Thoracic aorta (tissue), 2 donors: ENCODE measurements at regions not wholly inside any gene's neighbourhood (a gene's known extent, or its start where the extent isn't known, plus 50 kb on each side); places are given as distances from the start of the nearest gene placed in this dataset.

Source experiments
- ATAC-seq: fragments of 150-250 bp; one replicate; pipeline ENCODE4 v1.8.0; 2017; ENCODE audit warnings: low read depth; ENCODE audit not compliant: insufficient number of reproducible peaks, low FRiP score
- DNase-seq: peaks from one replicate; pipeline ENCODE4 v3.0.0-alpha.2; 2020; ENCODE audit warnings: low spot score
- H3K27ac ChIP-seq, 2 donors: fragments of 200-600 bp; sonication (generic); 1 replicate in 1 of 2; 2 replicates in 1 of 2; pipeline ENCODE4 v1.5.1; 2016; ENCODE audit warnings: mild to moderate bottlenecking in 2 of 2, moderate library complexity in 2 of 2
- H3K27me3 ChIP-seq: fragments of 200-600 bp; sonication (generic); replicated peaks from 2 replicates; pipeline ENCODE4 v1.6.0; 2016; ENCODE audit warnings: mild to moderate bottlenecking; ENCODE audit not compliant: insufficient read depth
- H3K36me3 ChIP-seq: fragments of 200-600 bp; sonication (generic); one replicate; pipeline ENCODE4 v1.5.1; 2016
- H3K4me1 ChIP-seq, 2 donors: fragments of 200-600 bp; sonication (generic); 1 replicate in 1 of 2; 2 replicates in 1 of 2; pipeline versions ENCODE4 v1.5.1 to v1.6.0; 2016; ENCODE audit warnings: low read depth in 2 of 2, mild to moderate bottlenecking in 1 of 2; ENCODE audit not compliant: control insufficient read depth in 1 of 2
- H3K4me3 ChIP-seq: fragments of 200-600 bp; sonication (generic); 2 replicates; pipeline ENCODE4 v1.5.1; 2016; ENCODE audit warnings: mild to moderate bottlenecking
- H3K9me3 ChIP-seq: fragments of 200-600 bp; sonication (generic); 2 replicates; pipeline ENCODE4 v1.5.1; 2016
- CTCF ChIP-seq: fragments of 200-600 bp; sonication (generic); IDR thresholded peaks from one replicate; pipeline ENCODE4 v1.5.1; 2019; ENCODE audit warnings: antibody characterized with exemption

DNA sequence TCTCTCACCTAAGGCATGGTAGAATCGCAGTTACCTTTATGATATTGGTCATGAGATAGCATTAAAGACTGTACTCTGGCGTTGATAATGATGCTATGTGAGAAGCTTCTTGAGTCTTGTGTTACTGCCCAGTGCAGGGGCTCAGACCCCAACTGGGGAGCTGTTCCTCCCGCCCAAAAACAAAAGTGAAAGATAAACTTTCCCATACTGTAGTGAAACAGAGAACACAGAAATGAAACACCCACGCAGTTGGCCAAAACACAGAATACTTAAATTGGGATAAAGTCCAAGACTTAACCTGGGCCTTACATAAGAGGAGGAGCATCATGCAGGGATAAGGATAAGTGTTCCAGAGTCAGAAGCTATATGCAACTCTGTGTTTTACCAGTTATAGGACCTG is 130.6 kb downstream of the HHIPL2 start:
- Histone ChIP-seq H3K4me3 (no peak overlapping the region), H3K27ac (no peak overlapping the region), H3K36me3 (no peaks in the 10 kb centered on the region), H3K9me3 (no peaks in the 10 kb centered on the region), H3K27me3 (no peaks in the 10 kb centered on the region), H3K4me1 (no peaks in the 10 kb centered on the region)
- ATAC-seq (no peak), DNase-seq (no peak)
- no peak for TF ChIP-seq CTCF

DNA sequence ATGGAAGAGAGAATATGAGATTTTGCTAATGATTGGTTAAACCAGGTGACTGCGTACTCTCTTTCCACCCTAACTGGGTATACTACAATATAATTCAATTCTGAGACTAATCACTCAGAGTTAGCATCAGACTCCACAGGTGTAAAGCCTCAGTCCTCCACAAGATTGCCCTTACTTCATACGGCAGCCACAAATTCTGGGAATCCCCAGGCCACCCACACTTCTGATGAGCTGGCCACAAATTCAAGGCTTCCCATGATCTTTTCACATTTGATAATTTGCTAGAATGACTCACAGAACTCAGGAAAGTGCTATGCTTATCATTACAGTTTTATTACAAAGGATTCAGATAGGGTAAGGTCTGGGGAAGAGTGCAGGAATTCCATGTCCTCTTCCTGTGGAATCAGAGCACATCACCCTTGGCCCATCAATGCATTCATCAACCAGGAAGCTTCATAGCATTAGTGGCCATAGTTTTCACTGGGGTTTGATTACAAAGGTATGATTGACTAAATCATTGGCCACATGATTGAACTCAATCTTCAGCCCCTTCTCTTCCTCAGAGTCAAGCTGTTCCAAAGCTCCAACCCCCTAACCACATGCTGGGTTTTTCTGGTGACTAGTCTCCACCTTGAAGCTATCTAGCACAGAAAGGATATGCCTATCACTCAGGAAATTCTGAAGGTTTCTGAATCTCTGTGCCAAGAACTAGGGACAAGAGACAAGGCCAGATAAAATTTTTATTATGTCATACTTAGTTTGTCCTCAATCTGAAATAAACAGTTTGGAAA is 131.7 kb downstream of the HHIPL2 start:
- no peak for TF ChIP-seq CTCF

DNA sequence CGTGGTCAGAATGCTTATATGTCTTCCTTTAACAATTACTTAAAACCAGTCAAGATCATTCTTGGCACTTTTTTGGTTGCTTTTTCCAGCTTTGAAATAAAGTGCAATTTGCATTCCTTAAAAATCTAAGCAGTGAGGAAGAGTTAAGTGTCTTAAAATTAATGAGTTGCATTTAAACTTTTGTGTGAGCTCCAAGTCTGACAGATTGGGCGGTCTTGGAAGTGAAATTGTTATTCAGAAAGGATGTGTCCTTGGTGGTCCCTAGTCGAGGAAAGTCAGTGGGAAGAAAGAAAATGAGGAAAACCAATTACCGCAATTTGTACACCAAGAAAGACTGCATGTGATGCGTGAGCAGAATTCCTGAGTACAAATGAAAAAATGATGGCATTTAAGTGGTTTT is 132.5 kb downstream of the HHIPL2 start:
- no peaks in the 10 kb centered on the region for H3K36me3 ChIP-seq
- H3K27me3 ChIP-seq: no peaks in the 10 kb centered on the region
- no peak overlapping the region for H3K4me3 ChIP-seq
- TF ChIP-seq CTCF: no peak
- DNase-seq (no peak), ATAC-seq (no peak)
- H3K4me1 ChIP-seq: no peaks in the 10 kb centered on the region
- no peaks in the 10 kb centered on the region for H3K9me3 ChIP-seq
- H3K27ac ChIP-seq: no peak overlapping the region

More for the DNA sequence above, 131.7 kb downstream of the HHIPL2 start:
- DNase-seq (no peak), ATAC-seq (no peak)
- Histone ChIP-seq H3K27me3 (no peaks in the 10 kb centered on the region), H3K4me3 (no peak overlapping the region), H3K27ac (no peak overlapping the region), H3K4me1 (no peaks in the 10 kb centered on the region), H3K9me3 (no peaks in the 10 kb centered on the region), H3K36me3 (no peaks in the 10 kb centered on the region)

DNA sequence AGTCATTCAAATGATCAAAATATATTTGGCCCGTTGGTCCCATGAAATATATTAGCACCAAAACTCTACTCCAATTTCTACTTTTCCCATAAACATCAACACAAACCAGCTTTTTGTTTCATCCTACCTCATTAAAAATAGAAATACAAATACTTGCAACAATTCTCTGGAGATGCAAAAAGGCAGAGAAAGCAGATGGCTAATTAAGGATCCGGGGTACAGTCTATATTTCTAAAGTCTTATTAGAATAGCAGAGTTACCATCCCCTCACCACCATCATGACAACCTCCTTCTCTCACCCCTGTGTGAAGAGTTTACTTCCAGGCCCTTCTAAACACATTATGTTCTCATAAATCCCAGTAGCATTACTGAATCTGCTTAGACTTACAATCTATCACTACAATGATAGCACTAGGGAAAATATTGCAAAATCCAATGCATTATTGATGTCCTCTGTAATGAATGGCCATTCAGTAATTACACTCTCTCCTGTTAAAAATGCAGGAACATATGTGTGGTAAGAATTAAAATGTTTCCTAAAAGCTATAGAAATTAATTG is 133.8 kb downstream of the HHIPL2 start:
- no peak for DNase-seq
- no peaks in the 10 kb centered on the region for H3K9me3 ChIP-seq
- H3K4me1 ChIP-seq: no peaks in the 10 kb centered on the region
- no peaks in the 10 kb centered on the region for H3K36me3 ChIP-seq
- no peak overlapping the region for H3K4me3 ChIP-seq
- no peak for TF ChIP-seq CTCF
- H3K27ac ChIP-seq: no peak overlapping the region
- H3K27me3 ChIP-seq: no peaks in the 10 kb centered on the region
- ATAC-seq: no peak

- DNase-seq (no peak), ATAC-seq (no peak)
- Histone ChIP-seq H3K4me1 (no peaks in the 10 kb centered on the region), H3K27ac (no peak overlapping the region), H3K4me3 (no peak overlapping the region), H3K9me3 (no peaks in the 10 kb centered on the region), H3K36me3 (no peaks in the 10 kb centered on the region), H3K27me3 (no peaks in the 10 kb centered on the region)
- no peak for TF ChIP-seq CTCF
Measured at GRCh38 chr1:222413436-222413835, 134.5 kb downstream of the HHIPL2 start.
